C1 segment of cervical spinal cord (tissue), 14 donors: ENCODE measurements at regions not wholly inside any gene's neighbourhood (a gene's known extent, or its start where the extent isn't known, plus 50 kb on each side); places are given as distances from the start of the nearest gene placed in this dataset.
"Not testable (repeated sequence)": the region's sequence is repeated elsewhere in the genome, so short reads cannot be mapped to it uniquely, and the experiment has no call there.

Experiments
- DNase-seq, 14 donors: peaks; one replicate each; lab custom pipeline; 2025; lab: John Stamatoyannopoulos, UW

- no peak for DNase-seq
These were observed 108.9 kb upstream of the KLF13 start for GRCh38 chr15:31217566-31218270.

GRCh38 chr15:31219221-31219620 lies 107.4 kb upstream of the KLF13 start:
- no peak for DNase-seq

DNA sequence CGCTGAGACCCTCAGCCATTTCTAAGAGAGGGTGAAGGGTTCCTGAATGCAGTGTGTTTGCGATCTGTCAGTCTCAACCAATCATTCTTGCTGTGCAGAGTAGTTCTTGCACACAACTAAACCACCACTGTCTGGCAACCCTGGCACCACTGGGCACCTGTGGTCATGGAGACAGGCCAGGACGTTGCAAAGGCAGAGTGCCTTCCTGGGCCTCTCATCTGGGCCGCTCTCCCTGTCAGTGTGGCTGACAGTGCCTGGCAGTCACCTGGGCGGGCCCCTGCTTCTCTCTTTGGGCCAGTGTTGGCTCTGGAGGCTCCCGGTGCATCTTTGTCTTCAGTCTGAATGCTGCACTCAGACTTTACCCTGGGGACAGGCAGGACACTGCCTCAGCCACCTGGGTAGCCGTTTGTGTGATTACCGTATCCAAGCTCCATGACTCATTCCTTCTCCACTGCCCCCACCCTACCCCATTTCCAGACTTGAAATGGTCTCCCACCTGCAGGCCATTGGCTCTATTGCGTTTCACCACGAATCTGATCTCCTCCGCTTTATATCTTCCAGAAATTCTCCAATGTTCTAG lies 104.6 kb upstream of the KLF13 start:
- no peak for DNase-seq

DNA sequence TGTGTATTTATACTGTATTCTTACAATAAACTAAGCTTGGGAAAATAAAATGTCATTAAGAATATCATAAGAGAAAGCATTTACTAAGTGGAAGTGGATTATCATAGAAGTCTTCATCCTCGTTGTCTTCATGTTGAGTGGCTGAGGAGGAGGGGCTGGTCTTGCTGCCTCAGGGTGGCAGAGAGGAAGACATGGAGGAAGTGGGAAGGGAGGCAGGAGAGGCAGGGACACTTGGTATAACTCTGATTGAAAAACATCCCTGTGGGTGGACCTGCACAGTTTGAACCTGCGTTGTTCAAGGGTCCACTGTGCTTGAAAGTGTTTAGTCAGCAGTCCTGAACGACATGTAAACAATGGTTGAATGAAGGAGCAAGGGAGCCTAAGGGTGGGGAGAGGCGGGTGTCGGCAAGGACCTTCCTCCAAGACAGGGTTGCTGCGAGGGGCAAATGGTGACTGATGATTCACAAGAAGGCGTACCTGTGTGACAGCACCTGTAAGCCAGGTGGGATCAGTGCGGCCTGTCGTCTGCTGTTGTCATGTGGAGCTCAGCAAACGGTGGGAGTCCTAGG lies 103.8 kb upstream of the KLF13 start:
- DNase-seq: no peak

DNA sequence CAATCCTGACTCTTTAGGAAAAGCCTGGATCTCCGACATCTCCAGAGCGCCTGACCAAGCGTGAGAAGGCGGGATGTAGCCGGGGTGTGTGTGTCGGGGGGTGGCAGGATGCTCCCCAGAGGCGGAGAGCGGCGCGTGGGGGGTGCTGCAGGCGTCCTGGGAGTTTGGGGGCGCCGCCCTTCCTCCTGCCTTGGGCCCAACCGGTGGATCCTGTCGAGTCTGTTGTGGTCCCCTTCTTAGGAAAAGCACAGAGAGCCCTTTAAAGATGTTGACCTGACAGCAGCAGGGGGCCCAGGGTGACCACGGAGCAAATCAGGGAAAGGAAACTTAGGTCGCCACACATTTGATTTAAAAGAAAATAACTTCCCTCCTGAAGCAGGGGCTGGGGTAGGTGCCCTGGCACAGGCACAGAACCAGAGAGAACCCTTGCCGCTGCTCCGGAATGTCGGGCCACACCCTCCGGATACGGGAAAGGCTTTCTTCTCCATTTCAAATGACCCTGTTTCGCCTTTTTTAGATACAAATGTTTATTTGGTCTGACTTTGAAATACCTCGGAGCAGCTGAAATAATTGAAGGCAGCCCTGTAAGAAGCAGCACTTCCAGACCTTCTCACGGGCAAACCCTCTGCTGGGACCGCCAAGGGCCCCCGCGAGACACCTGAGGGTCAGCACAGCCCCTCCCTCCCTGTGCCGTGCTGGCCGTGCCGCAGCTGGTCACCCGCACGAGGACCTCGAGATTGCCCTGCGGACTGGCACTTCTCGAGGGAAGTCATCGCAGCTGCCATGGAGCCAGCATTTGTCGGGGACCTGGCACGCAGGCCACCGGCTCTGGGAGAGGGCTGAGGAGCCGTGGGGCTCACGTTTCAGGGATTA lies 102.9 kb upstream of the KLF13 start:
- DNase-seq: peak in 1 of 14 donors; percentile 47

- not testable (repeated sequence) for DNase-seq
These were observed 102.0 kb upstream of the KLF13 start for GRCh38 chr15:31224661-31225060.

DNA sequence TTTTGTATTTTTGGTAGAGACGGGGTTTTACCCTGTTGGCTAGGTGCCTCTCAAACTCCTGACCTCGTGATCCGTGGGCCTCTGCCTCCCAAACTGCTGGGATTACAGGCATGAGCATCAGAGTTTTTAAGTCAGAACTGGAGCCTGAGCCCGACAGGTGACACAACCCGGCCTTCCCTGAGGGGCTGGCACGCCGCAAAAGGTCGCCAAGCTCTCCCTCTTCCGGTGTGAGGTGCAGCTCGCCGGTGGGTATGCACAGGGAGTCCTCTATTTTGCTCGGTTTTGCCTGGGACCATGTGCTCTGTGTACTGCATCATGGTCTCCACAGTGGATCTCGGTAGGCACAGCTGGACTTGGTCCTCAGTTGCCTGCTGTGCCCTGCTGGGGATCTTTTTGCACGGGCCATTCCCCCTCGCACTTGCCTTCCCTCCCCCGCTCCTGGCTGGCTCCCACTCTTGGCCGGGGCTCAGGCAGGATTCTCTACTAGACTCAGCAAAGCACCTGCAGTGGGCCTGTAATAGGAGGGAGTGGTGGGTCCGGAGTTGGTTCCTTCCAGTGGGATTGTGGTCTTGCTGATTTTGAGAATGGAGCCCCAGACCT lies 101.2 kb upstream of the KLF13 start:
- no peak for DNase-seq

DNA sequence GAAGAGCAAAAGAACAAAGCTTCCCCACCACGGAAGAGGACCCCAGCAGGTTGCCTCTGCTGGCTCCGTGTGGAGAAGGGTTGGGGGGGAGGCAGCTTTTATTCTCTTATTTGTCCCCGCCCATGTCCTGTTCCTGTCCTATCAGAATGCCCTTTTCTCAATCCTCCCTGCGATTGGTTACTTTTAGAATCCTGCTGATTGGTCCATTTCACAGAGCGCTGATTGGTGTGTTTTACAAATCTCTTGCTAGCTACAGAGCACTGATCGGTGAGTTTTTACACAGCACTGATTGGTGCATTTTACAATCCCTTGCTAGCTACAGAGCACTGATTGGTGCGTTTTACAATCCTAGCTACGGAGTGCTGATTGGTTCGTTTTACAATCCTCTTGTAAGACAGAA lies 100.6 kb upstream of the KLF13 start:
- no peak for DNase-seq

GRCh38 chr15:31227235-31227634 lies 99.4 kb upstream of the KLF13 start:
- no peak for DNase-seq

DNA sequence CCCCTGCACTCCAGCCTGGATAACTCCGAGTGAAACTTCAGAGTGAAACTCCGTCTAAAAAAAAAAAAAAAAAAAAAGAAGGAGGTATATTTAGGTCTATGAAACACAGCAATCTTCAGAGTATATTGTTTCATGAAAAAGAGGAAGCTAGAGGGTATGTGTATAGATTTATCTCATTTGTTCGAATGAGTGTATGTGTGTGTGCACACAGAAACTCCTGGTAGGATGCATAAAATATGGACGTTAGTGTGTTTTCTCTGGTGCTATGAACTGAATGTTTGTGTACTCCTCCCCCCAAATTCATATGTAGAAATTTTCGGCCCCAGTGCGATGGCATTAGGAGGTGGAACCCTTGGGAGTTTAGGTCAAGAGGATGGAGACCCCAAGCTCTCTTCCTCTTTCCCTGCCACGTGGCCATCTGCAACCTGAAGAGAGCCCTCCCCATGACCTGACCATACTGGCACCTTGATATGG lies 98.6 kb upstream of the KLF13 start:
- DNase-seq: no peak

GRCh38 chr15:31228980-31229826 lies 97.4 kb upstream of the KLF13 start:
- no peak for DNase-seq

DNA sequence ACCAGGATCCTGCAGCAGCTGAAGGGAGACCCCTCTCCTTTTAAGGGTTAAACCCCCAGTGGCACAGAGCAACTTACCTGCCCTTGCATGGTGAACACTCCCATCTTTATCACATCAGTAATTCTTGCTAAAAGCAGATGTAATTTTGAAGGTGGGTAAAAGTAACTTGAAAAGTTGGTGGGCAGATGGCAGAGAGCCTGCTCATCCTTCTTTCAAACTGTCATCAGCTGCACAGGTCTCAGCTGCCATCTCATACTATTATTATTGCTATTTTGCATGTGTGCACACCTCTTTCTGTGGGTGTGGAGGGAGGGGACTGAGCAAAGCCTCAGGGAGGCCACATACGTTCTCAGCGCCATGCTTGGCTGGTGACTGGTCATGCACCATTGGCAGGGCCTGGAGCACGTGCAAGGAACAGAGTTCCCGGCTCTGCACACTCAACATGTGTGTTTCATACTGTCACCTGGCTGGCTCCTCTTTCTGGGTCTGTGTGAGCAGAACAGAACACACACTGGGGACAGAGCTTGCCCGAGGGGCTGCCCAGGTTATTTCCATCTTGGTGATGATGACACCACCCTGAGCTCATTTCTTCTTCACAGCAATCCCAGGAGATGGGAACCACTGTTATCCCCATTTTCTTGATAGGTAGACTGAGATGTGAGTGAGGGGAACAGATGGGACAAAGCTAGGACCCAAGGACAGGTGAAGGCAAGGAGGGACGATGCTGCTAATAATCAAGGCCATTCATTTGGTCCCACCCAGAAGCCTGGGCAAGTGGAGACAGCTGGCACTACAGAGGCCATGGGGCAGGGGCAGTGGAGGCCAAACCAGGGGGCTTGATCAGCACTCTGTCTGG lies 95.8 kb upstream of the KLF13 start:
- DNase-seq: no peak

DNA sequence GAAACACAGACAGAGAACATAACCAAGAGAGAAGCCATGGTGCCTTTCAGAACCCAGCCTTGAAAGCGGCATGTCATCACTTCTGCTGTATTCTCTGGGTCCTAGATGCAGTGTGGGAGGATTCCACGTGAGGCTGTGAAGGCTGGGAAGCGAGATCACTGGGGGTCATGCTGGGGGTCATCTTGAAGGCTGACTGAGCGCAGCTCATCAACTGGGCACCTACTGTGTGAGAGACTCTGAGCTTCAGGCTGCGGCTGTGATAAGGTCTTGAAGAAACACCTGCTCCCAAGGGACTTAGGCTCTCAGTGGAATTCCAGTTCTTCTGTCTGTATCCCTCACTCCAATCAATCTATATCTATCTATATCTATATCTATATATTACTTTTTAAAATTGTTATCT lies 91.8 kb upstream of the KLF13 start:
- DNase-seq: no peak

DNA sequence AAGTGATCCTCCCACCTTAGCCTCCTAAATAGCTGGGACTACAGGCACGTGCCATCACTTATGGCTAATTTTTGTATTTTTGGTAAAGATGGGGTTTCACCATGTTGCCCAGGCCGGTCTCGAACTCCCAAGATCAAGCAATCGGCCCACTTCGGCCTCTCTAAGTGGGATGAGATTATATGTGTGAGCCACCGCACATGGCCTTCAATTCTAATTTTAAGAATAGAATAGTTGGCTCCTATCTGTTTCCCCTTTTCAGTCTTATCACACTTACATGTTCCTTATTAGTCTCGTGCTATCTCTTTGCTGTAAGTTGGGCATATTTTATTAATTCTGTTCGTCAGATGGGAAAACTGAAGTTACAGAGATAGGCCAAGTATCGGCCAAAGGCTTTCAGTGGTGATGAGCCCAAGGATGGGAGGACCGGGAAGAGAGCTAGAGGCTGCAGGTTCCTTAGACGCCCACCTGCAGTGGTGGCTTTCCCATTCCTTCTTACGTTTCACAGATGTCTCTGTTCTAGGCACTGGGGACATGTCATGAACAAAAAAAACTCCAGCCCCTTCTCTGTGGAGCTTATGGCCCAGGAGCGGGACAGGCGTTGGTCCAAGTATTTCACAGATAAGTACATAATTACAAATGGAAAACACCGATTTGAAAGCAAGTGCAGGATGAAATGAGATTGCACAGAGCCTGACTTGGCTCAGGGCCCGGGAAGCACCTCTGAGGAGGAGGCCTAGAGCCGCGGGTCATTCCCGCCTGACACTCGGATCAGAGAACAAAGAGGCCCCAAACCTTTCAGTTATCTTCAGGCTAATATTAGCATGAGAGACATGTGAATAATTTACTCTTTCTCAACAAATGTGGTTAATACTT lies 91.1 kb upstream of the KLF13 start:
- DNase-seq: peak in 1 of 14 donors; percentile 87

DNA sequence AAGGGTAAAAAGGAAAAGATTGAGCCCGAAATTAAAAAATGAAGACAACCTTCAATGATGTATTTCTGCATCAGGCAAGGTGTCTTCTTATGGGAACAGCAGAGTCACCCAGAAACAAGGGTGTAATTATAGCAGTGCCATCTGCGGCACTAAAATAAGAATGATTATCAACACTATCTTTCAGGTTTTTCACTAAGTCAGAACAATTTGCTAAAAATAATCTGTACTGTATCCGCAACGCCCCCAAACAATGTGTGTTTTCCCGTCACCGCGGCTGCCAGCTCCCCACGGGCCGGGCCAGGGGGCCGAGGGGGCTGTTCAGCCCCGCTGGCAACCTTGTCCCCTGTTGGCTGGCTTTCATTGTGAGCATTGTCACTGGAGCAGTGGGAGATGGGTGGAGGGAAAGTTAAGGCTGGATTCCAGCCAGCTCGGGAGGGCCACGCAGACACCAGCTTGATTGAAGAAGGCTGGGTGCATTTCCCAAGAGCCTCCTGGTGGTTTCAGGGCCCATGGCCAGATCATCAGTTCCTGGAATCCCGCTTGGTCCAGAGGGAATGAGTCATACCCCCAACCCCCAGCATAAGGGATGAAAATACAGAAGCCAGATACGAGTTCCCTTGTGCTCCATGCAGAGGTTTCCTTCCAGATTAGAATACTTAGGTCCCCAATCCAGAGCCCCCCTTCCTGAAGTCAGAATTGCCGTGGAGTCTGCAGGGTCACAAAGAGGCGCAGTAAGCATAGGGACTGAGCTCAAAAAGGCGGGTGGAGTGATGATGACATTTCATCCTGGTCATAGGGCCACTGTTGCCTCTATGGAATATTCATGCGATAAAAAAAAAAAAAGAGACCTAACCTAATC lies 90.2 kb upstream of the KLF13 start:
- peak in 9 of 14 donors; percentile 14 to 87 (median 35) for DNase-seq

DNA sequence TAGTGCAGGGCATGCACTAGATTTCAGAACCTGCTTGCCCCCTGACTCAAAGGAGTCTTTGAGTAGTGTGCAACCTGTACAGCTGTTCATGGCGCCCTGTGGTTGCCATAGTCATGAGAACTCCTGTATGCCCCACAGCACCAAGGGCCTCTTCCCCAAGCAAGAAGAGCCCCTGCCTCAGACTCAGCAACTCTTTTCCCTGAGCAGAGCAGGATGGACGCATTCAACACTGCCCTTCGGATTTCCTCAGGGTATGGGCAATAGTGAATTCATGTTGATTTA lies 89.7 kb upstream of the KLF13 start:
- no peak for DNase-seq

DNA sequence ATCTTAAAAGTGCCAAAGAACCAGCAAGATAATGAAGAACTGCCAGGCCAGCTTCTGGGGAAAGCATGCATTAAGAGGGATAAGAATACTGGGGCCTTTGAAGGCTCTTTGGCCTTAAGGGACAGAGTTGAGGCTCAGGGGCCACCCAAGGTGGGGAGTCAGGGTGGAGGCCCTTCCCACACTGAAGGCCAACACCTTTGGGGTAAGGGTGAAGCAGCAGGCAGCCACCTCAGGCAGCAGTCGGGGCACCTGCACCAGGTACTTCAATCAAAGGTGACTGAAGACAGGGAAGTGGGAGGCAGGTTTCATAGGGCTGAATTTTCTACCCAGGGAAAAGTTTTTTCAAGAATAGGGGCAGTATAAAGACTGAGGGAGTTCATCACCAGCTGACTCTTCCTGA lies 87.7 kb upstream of the KLF13 start:
- DNase-seq: no peak

GRCh38 chr15:31239409-31239808 lies 87.2 kb upstream of the KLF13 start:
- DNase-seq: no peak
